GM18507 (cell line): ENCODE measurements at regions not wholly inside any gene's neighbourhood (a gene's known extent, or its start where the extent isn't known, plus 50 kb on each side); places are given as distances from the start of the nearest gene placed in this dataset.
A peak's percentile ranks its signal among the peaks of the same experiment; 100 is the strongest.

ENCODE experiments used
- DNase-seq: peaks from one replicate; pipeline ENCODE4 v3.0.0; 2011; ENCODE audit warnings: low read depth; ENCODE audit not compliant: insufficient read length; ENCODE audit errors: extremely low spot score
- FAIRE-seq: peaks from 2 replicates; lab custom pipeline; 2011; peaks lifted over from hg19 to GRCh38; lab: Jason Lieb, UNC

DNA sequence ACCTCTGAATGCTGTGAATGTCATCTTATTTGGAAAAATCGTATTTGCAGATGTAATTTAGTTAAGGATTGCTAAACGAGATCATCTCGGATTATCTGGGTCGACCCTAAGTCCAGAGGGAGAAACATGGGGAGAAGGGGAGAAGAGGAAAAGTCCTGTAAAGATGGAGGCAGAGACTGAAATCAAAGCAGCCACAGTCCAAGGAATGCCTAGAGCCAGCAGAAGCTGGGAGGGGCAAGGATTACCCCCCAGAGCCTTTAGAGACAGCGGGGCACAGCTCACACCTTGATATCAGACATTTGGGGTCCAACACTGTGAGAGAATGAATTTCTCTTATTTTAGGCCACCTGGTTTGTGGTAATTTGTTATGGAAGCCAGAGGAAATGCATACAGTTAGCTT is 104.9 kb upstream of the YPEL5 start:
- FAIRE-seq (no peak), DNase-seq (no peak)

DNA sequence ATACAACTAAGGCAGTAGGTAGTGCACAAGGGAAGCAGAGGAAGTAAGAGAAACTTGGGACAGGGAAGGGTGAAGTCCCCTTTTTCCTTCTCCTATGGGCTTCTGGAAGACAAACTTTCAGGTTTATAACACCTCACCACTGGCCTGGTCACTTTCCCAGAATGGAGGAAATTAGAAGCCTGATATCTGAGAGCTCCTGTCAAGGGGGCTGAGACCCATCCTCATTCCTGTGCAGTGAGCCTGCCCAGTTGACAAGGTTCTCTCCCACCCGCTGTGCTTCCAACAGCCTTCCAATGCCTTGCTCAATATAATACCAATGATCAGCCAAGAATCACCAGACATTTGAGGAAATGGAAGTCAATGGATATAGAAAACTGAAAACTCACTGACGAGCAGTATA is 100.4 kb upstream of the YPEL5 start:
- FAIRE-seq (no peak), DNase-seq (no peak)

DNA sequence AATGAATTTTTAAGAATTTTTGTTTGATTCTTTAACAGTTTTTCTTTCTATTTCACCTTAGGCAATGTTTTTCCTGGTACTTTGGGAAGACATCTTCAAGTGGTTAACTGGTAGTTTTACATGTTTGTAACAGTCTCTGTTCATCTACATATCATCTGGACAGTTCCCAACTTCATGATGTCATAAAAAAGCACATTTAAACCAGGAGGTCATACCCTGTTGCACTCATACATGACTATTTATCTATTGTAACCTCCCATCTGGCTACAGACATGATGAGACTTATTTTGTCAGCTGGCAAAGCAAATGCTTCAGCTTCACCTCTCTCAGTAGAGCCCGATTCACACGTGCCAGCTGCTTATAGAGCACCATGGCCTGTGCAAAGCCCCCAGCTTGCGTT is 99.8 kb upstream of the YPEL5 start:
- DNase-seq: no peak
- no peak for FAIRE-seq

DNA sequence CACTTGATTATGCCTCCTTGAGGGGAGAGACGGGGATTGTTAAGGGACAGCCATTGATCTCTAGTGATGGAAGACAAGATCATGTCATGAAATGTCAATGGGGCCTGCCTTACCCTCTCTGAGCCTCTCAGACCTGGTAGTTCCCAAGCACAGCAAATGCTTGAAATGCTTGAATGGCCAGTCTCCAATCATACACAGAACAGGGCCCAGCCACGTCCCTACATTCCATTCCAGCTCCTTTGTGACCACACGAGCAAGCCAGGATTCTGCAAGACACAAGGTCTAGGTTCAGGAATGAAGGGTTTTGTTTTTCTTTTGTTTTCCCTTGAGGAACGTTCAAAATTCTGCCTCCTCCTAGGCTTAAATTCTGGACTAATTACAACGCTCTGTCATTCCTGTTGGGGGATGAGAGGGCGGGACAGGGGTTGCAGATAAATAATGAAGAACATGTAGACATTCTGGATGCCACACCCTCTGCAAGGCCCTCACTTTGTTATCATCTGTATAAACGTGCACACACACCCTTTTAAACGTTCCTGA is 98.1 kb upstream of the YPEL5 start:
- DNase-seq: no peak
- no peak for FAIRE-seq

DNA sequence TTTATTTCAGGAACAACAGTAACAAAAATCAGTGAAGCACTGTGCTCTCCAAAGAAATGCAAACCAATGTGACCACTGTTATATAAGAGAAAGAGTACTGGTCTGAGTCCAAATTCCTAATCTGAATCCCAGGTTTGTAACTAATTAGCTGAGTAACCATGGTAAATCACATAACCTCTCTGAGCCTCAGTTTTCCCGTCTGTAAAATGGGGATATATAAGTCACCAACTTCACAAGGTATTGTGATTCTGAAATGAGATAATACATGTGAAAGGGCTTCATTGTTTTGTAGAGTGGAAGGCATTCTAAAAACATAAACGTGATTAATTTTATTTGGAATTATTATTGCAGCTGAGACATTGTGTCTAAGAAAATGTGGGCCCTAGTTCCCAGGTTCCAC is 91.3 kb upstream of the YPEL5 start:
- FAIRE-seq (no peak), DNase-seq (no peak)

DNA sequence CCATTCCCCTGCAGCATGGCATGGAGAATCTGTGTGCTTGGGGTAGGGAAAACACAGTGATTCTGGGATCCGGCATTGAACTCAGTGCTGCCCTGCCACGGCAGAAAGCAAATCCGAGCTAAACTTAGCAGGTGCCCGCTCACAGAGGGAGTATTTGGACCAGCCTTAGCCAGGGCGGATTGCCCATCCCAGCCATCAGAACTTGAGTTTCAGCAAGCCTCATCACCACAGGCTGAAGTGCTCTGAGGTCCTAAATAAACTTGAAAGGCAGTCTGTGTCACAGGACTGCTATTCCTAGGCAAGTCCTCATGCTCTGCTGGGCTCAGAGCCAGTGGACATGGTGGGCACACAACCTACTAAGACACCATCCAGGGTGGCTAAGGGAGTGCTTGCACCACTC is 86.2 kb upstream of the YPEL5 start:
- FAIRE-seq: no peak
- no peak for DNase-seq

DNA sequence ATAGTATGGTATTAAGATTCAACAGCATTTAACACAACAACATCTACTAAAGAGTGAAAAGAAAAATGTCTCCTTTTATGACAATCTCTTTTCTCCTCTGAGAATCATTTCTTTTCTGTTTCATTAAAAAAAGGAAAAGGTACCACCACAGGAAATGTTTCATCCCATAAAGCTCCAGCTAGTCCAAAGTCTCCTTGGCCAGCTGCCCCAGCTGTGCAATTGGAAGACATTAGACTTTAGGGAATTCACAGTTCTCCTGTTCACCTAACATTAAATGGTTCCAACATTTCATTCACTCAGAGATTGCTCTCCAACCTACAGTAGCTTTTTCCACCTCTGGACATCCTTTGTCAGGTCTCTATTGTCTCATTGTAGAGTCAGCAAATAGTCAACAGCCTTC is 78.7 kb upstream of the YPEL5 start:
- DNase-seq: no peak
- no peak for FAIRE-seq

DNA sequence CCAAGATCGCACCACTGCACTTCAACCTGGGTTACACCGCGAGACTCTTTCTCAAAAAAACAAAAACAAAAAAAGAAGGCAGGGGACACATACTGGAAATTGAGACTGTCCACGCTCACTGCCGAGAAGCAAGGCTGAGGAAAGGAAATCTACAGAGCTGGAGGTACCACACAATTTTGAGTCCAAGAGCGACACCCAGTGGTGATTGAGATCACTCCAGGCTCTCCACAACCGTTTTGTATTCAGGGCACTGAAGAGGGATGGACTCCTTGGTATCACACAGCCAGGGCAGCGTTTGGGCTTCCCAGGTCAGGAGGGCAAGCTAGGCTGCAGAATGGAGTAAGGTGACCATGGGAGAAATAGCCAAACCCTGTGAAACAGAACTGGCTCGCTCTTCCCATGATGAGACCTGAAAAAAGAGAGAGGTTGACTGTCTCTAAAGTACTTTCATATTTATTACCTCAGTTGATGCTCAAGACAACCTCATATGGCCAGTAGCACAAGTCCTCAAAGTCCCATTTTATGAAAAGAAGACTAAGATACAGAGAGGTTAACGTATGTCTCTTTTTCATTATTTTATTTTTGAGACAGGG is 74.5 kb upstream of the YPEL5 start:
- peak; percentile 77 for FAIRE-seq

DNA sequence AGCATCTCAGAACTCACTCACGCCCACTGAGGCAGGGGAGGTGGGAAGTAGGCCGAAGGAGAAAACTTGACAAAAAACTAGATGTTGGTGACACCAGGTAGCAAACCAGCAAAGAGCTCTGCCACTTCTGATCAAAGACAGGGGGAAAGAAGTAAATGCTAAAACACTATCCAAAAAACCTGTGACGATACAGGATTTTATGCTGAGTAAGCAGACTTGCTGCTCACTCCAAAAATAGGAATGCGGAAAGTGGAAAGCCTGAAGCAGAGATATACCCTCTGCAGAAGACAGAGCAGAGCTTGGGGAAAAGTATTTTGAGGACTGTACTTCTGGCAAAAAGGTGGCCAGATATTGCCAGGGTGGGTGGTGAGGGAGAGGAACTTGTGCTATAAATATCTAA is 73.3 kb upstream of the YPEL5 start:
- DNase-seq (no peak), FAIRE-seq (no peak)

More for the DNA sequence above, 74.5 kb upstream of the YPEL5 start:
- DNase-seq: peak; percentile 56

DNA sequence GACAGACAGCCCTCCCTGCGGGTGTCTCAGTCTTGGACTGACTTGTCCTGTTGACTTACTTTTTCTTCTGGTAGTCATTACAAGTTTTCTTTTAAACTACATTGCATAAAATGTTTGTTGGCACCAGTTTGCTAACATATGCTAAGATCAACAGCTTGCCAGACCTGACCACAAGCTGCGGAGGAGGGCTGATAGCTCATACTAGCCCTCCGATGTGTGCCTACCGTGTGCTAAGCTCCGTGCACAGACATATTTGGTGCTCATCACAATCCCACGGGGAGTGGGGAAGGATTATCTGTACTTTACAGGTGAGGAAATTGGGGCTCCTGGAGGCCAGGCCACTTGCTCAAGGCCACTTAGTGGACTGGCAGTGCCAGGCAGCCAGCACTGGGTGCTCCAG is 72.8 kb upstream of the YPEL5 start:
- DNase-seq (no peak), FAIRE-seq (no peak)

DNA sequence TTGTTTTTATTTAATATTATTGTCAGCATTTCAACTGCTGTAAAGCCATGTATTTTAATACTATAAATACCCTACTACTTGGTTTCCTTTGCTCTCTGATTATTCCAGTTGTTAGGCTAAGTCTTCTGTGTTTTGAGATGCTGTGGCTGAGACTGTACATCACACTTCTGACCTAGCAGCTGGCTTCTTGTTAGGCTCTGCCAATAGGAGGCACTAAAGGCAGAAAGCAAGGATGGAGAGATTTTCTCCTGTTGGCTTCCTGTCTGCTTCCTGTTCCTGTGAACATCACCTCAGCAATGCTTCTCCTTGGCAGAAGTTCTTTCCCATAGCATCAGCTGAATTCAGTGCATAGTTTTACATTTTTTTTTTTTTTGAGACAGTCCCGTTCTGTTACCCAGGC is 68.3 kb upstream of the YPEL5 start:
- no peak for FAIRE-seq
- no peak for DNase-seq

DNA sequence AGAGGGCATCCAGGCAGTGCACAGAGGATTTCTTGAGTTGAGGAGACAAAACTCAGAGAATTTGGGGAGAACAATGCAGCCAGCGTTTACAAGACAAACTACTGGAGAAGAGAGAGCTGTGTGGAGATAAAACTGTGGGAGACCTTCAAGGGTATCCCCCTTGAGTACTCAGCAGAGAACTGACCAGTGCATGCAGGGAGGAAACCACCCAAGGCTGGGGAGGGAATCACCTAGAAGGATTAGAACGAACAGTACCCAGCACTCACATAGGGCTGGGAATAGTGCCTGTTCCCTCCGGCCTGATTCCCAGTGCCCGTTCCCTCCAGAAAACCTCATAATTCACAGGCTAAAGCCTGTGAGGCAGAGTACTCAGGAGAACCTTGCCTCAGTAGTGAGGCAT is 61.9 kb upstream of the YPEL5 start:
- FAIRE-seq (no peak), DNase-seq (no peak)

DNA sequence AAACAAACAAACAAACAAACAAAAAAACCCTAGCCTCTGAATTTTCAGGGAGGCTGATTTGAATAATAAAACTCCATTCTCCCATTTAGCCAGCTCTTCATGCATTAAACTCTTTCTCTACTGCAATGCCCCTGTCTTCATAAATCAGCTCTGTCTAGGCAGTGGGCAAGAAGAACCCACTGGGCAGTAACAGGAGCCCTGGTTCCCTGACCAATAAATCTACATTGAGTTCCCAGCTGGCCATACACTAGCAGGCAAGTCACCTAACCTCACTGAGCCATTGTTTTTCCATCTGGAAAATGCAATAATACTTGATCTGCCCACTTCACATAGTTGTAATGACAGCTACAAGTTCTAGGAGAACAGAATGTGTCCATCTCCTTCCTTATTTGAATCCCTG is 57.6 kb upstream of the YPEL5 start:
- FAIRE-seq: no peak
- DNase-seq: no peak

DNA sequence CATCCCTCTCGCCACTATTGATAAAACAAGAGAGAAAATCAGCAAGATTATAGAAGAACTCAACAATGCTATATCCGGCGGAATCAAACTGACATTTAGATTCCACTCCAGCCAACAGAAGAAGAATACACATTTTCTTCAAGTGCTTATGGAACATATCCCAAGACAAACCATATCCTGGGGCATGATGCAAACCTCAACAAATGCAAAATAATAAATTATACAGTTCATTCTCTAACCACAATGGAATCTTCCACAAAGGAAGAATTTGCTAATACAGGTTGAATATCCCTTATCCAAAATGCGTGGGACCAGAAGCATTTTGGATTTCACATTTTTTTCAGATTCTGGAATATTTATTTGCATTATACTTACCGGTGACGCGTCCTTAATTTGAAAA is 51.4 kb upstream of the YPEL5 start:
- no peak for FAIRE-seq
- no peak for DNase-seq

DNA sequence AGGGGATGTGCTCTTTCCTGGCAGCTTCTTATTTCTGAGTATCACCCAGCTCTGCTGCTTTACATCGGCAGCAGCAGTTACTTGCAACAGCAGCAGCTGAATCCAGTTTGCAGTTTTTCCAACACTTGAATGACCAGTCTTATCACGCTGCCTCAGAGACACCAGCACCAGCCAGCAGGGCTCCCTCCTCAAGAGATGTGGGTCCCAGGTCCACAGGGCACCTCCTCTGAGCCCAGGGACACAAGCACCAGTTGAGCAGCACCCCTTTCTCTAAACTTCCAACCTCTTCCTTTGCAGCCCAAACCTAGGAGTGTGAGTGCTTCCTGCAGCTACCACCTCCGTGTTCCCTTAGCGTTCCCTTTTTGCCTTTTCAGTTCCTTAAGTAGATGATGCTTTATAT is 50.4 kb upstream of the YPEL5 start:
- no peak for FAIRE-seq

More for the DNA sequence above, 50.4 kb upstream of the YPEL5 start:
- no peak for DNase-seq
